Ovary (tissue), 3 donors: ENCODE measurements at regions not wholly inside any gene's neighbourhood (a gene's known extent, or its start where the extent isn't known, plus 50 kb on each side); places are given as distances from the start of the nearest gene placed in this dataset.

Experiments
- EP300 ChIP-seq: sonication (generic); formaldehyde crosslinking; IDR thresholded peaks from one replicate; pipeline ENCODE4 v1.6.1; 2017; ENCODE audit warnings: antibody characterized with exemption
- POLR2A ChIP-seq: fragments of 450-650 bp; IDR thresholded peaks from one replicate; pipeline ENCODE4 v1.6.1; 2017; ENCODE audit warnings: antibody characterized with exemption, mild to moderate bottlenecking, moderate library complexity
- TF ChIP-seq, protein P1 (sequence below), 3 donors: fragments of 450-650 bp in 2 of 3; fragments of 200-600 bp in 1 of 3; IDR thresholded peaks; one replicate each; pipeline versions ENCODE4 v1.5.1 to v1.8.0; 2016 to 2022; ENCODE audit warnings: antibody characterized with exemption in 3 of 3, mild to moderate bottlenecking in 1 of 3
- donor health status: DM: no; HTN: no; CAD: no.

GRCh38 chr4:147014946-147015345, 69.3 kb upstream of the TTC29 start:
- TF ChIP-seq EP300 (no peak), POLR2A (no peak)
- TF ChIP-seq, protein P1, sequence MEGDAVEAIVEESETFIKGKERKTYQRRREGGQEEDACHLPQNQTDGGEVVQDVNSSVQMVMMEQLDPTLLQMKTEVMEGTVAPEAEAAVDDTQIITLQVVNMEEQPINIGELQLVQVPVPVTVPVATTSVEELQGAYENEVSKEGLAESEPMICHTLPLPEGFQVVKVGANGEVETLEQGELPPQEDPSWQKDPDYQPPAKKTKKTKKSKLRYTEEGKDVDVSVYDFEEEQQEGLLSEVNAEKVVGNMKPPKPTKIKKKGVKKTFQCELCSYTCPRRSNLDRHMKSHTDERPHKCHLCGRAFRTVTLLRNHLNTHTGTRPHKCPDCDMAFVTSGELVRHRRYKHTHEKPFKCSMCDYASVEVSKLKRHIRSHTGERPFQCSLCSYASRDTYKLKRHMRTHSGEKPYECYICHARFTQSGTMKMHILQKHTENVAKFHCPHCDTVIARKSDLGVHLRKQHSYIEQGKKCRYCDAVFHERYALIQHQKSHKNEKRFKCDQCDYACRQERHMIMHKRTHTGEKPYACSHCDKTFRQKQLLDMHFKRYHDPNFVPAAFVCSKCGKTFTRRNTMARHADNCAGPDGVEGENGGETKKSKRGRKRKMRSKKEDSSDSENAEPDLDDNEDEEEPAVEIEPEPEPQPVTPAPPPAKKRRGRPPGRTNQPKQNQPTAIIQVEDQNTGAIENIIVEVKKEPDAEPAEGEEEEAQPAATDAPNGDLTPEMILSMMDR (IDR thresholded peaks at IDR 0.05) = no peak
